Stomach (tissue), 4 donors: ENCODE measurements at regions not wholly inside any gene's neighbourhood (a gene's known extent, or its start where the extent isn't known, plus 50 kb on each side); places are given as distances from the start of the nearest gene placed in this dataset.

Experiments
- CTCF ChIP-seq, 7 experiments: fragments of 450-650 bp in 4 of 7; fragments of 200-600 bp in 3 of 7; sonication (generic) in 3 of 7; IDR thresholded peaks; one replicate each; pipeline ENCODE4 v1.5.1; 2016 to 2019; ENCODE audit warnings: antibody characterized with exemption in 7 of 7, control low read depth in 2 of 7, mild to moderate bottlenecking in 1 of 7
- EP300 ChIP-seq: sonication (generic); formaldehyde crosslinking; IDR thresholded peaks from one replicate; pipeline ENCODE4 v1.6.1; 2017; ENCODE audit warnings: antibody characterized with exemption
- POLR2A ChIP-seq, 4 donors: fragments of 450-650 bp; IDR thresholded peaks; one replicate each; pipeline ENCODE4 v1.6.1; 2016; ENCODE audit warnings: antibody characterized with exemption in 4 of 4, control low read depth in 2 of 4, mild to moderate bottlenecking in 1 of 4, moderate library complexity in 1 of 4
- POLR2AphosphoS5 ChIP-seq, 3 donors: sonication (generic); formaldehyde crosslinking; IDR thresholded peaks; one replicate each; pipeline ENCODE4 v1.6.1; 2016; ENCODE audit warnings: antibody characterized with exemption in 3 of 3

- no peak for TF ChIP-seq CTCF (IDR thresholded peaks at IDR 0.05)
- no peak for TF ChIP-seq EP300
- no peak for TF ChIP-seq POLR2A (IDR thresholded peaks at IDR 0.05)
- TF ChIP-seq POLR2AphosphoS5 (IDR thresholded peaks at IDR 0.05) = no peak
Observed at GRCh38 chrX:99413317-99413716, 996.8 kb downstream of the PCDH19 start.
